ENCODE measurements at regions not wholly inside any gene's neighbourhood (a gene's known extent, or its start where the extent isn't known, plus 50 kb on each side); places are given as distances from the start of the nearest gene placed in this dataset.
A peak's percentile ranks its signal among the peaks of the same experiment; 100 is the strongest.

DNA sequence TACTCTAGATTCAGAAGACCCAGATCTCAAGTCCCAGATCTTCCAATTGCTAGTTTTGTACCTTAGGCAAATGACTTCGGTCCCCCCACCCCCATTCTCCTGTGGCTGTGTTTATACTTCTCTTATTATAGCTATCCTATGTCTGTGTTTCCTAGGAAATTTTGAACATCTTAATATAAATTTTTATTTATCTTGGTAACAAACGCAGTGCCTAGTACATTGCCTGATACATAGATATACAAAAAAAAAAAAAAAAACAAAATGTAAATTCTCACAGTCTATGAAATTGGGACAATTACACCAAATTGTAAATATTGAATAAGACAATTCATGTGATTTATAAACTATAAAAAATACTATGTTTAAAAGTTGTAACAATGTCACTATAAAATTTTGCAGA, 84.1 kb upstream of the SLC44A3 start:
- intact Hi-C loops (cut with DNase I): no loop called here
- H3K36me3 ChIP-seq: no peaks in the 10 kb centered on the region
- no peak overlapping the region for H3K4me3 ChIP-seq
- H3K4me1 ChIP-seq: peaks cover 12 to 16% (median 15%) of the 10 kb centered on the region in 4 donors
- H3K27ac ChIP-seq (replicated peaks in 1 of 4): no peak overlapping the region
- H3K27me3 ChIP-seq: no peaks in the 10 kb centered on the region
- TF ChIP-seq EP300 (IDR thresholded peaks at IDR 0.05) (no peak), POLR2A (IDR thresholded peaks at IDR 0.05; ENCODE audit: low read depth) (no peak), POLR2AphosphoS5 (IDR thresholded peaks at IDR 0.05) (no peak)
- TF ChIP-seq, protein P1, sequence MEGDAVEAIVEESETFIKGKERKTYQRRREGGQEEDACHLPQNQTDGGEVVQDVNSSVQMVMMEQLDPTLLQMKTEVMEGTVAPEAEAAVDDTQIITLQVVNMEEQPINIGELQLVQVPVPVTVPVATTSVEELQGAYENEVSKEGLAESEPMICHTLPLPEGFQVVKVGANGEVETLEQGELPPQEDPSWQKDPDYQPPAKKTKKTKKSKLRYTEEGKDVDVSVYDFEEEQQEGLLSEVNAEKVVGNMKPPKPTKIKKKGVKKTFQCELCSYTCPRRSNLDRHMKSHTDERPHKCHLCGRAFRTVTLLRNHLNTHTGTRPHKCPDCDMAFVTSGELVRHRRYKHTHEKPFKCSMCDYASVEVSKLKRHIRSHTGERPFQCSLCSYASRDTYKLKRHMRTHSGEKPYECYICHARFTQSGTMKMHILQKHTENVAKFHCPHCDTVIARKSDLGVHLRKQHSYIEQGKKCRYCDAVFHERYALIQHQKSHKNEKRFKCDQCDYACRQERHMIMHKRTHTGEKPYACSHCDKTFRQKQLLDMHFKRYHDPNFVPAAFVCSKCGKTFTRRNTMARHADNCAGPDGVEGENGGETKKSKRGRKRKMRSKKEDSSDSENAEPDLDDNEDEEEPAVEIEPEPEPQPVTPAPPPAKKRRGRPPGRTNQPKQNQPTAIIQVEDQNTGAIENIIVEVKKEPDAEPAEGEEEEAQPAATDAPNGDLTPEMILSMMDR (IDR thresholded peaks at IDR 0.05): no peak
- WGBS: 91% methylated on average over 2 of the region's 2 CpGs
- peak; percentile 14 for DNase-seq (ENCODE audit: extremely low spot score)
- H3K9me3 ChIP-seq: no peaks in the 10 kb centered on the region

DNA sequence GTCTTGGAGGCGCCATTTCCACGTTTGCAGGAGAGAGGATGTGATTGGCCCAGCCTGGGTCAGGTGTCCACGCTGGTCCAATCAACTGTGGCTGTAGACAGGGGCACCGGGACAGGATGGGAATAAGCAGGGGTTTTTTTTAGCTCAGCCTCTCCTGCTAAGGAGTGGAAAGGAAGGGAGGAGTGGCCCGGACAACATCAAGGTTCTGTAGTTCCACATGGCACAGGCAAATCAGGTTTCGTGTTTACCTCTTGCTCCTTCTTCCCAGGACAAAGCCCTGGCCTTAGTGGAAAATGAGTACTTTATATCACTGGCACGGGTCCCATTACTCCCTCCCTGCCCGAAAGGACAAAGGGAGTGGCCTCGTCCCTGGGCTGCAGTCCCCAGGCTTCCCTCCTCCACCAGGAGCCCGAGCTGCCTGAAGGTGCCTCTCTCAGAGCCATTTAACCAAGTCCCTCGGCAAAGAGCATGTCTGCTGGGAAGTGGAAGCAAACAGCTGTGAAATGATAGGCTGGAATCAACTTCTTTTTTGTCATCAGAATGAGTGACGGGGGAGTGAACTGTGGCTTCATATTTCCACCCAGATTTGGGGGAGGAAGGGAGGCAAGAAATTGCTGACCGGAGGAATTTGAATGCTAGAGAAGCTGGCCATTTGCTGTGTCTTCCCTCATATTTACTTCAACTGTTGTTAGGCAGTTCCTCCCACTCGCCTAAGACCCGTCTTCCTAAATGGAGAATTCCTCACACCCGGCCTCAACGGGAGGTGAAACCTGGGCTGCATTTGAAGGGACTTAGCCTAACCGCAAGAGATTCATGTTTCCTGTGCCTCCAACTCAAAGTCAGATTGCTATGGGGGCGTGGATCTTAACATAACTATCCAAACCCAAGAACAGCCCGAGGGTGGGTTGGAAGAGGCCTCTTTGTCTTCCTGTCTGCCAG, 84.9 kb upstream of the SLC44A3 start:
- DNase-seq (ENCODE audit: extremely low spot score): no peak
- Histone ChIP-seq H3K9me3 (no peaks in the 10 kb centered on the region), H3K27me3 (no peaks in the 10 kb centered on the region), H3K36me3 (no peaks in the 10 kb centered on the region), H3K4me3 (no peak overlapping the region), H3K4me1 (peaks cover 12 to 16% (median 15%) of the 10 kb centered on the region in 4 donors), H3K27ac (replicated peaks in 1 of 4) (no peak overlapping the region)
- intact Hi-C loops (cut with DNase I): no loop called here
- WGBS: 69% methylated on average over 20 of the region's 20 CpGs
- no peak for TF ChIP-seq POLR2AphosphoS5 (IDR thresholded peaks at IDR 0.05)
- TF ChIP-seq POLR2A (IDR thresholded peaks at IDR 0.05; ENCODE audit: low read depth): no peak
- no peak for TF ChIP-seq EP300 (IDR thresholded peaks at IDR 0.05)

DNA sequence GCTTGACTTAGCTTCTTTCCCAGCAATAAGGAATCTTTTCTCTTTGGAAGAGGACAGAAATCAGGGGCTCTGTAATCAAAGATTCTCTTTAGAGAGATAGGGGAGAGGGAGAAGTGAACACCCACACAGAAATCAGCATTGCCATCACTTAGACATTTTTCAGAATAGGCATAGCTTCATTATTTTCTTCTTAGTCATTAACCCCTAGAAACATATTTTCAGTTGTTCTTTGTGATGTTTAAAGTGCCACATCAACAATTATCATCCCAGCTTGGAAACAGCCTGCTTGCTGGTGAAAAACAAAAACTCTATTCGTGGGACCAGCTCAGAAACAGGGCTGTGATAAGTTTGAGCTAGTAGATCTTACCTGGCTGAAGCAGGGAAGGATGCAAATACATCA, 88.3 kb upstream of the SLC44A3 start:
- H3K4me3 ChIP-seq: no peak overlapping the region
- H3K27me3 ChIP-seq: no peaks in the 10 kb centered on the region
- peaks cover 20 to 37% (median 30%) of the 10 kb centered on the region in 4 donors for H3K4me1 ChIP-seq
- TF ChIP-seq POLR2A (IDR thresholded peaks at IDR 0.05; ENCODE audit: low read depth) (no peak), EP300 (IDR thresholded peaks at IDR 0.05) (no peak), POLR2AphosphoS5 (IDR thresholded peaks at IDR 0.05) (no peak)
- TF ChIP-seq, protein P1 (IDR thresholded peaks at IDR 0.05): no peak
- intact Hi-C loops (cut with DNase I): no loop called here
- no peaks in the 10 kb centered on the region for H3K9me3 ChIP-seq
- H3K27ac ChIP-seq (replicated peaks in 1 of 4): no peak overlapping the region
- no peaks in the 10 kb centered on the region for H3K36me3 ChIP-seq
- WGBS: 94% methylated on average over 1 of the region's 1 CpG
- DNase-seq (ENCODE audit: extremely low spot score): no peak

DNA sequence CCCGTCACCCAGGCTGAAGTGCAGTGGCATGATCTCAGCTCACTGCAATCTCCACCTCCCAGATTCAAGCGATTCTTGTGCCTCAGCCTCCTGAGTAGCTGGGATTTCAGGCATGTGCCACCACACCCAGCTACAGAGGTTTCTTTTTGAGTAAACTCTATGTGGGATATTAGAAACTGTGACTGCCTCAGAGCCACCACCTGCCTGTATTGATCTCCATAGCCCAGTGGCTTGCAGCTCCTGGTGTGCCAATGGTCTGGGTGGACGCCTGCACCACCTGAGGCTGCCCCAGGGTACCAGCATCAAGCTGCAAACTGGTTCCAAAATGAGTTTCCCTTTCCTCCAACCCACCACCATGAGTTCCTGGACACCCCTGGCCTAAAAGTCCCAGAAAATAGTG, 89.7 kb upstream of the SLC44A3 start:
- Histone ChIP-seq H3K27ac (replicated peaks in 1 of 4) (no peak overlapping the region), H3K4me1 (peaks cover 17 to 40% (median 28%) of the 10 kb centered on the region in 4 donors), H3K9me3 (no peaks in the 10 kb centered on the region), H3K4me3 (no peak overlapping the region), H3K27me3 (no peaks in the 10 kb centered on the region), H3K36me3 (no peaks in the 10 kb centered on the region)
- peak; percentile 31 for DNase-seq (ENCODE audit: extremely low spot score)
- 89% methylated on average over 3 of the region's 3 CpGs for WGBS
- intact Hi-C loops (cut with DNase I): no loop called here
- TF ChIP-seq, protein P1 (IDR thresholded peaks at IDR 0.05): no peak
- TF ChIP-seq POLR2A (IDR thresholded peaks at IDR 0.05; ENCODE audit: low read depth) (no peak), POLR2AphosphoS5 (IDR thresholded peaks at IDR 0.05) (no peak), EP300 (IDR thresholded peaks at IDR 0.05) (no peak)

DNA sequence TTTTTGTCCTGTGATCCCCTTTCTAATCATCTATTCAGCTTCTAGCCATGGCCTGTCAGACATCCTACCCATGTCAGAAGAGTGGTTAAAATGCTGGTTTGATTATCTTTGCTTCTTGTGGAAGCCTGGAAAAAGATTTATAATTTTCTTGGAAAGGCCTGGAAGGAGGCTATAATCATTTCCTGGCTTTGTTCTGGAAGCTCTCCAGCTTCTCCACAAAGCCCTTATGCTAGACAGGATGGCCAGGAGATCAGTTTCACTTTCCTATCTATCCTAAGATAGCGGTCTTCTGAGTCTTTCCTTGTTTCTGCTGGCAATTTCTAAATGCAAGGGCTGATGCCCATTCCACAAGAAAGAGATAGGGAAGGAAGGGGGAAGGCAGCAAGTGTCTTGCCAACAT, 90.9 kb upstream of the SLC44A3 start:
- Histone ChIP-seq H3K27ac (replicated peaks in 1 of 4) (peak overlapping the region in 3 of 4 donors; percentile 5 to 30 (median 14)), H3K4me1 (peaks cover 8 to 32% (median 20%) of the 10 kb centered on the region in 4 donors), H3K4me3 (no peak overlapping the region), H3K27me3 (no peaks in the 10 kb centered on the region), H3K36me3 (no peaks in the 10 kb centered on the region), H3K9me3 (no peaks in the 10 kb centered on the region)
- TF ChIP-seq POLR2AphosphoS5 (IDR thresholded peaks at IDR 0.05): no peak
- TF ChIP-seq, protein P1 (IDR thresholded peaks at IDR 0.05): no peak
- TF ChIP-seq EP300 (IDR thresholded peaks at IDR 0.05): no peak
- no peak for TF ChIP-seq POLR2A (IDR thresholded peaks at IDR 0.05; ENCODE audit: low read depth)
- peak; percentile 8 for DNase-seq (ENCODE audit: extremely low spot score)
- WGBS: 57% methylated on average over 1 of the region's 1 CpG
- intact Hi-C loops (cut with DNase I): no loop called here
